CD14-positive monocyte (primary cell): ENCODE measurements at regions not wholly inside any gene's neighbourhood (a gene's known extent, or its start where the extent isn't known, plus 50 kb on each side); places are given as distances from the start of the nearest gene placed in this dataset.

Source experiments
- DNase-seq, 3 donors: peaks; one replicate each; pipeline ENCODE4 v3.0.0-alpha.2; 2011 to 2022
- H2AFZ ChIP-seq: 2 replicates; pipeline ENCODE4 v1.6.0; 2012; ENCODE audit warnings: mild to moderate bottlenecking, low read depth, low read length, inconsistent platforms; ENCODE audit not compliant: insufficient read depth, poor library complexity, severe bottlenecking
- H3K27ac ChIP-seq, 2 donors: 1 replicate in 1 of 2; 2 replicates in 1 of 2; pipeline ENCODE4 v1.5.1; 2012 to 2013; ENCODE audit warnings: low read length in 2 of 2, control low read depth in 1 of 2, inconsistent platforms in 1 of 2, low read depth in 1 of 2, mild to moderate bottlenecking in 1 of 2
- H3K27me3 ChIP-seq, 2 donors: one replicate each; pipeline versions ENCODE4 v1.6.0 to v1.6.1; 2011 to 2013; ENCODE audit warnings: low read length in 2 of 2; ENCODE audit not compliant: control insufficient read depth in 2 of 2, insufficient read depth in 2 of 2
- H3K36me3 ChIP-seq, 2 donors: replicated peaks in 1 of 2; 1 replicate in 1 of 2; 2 replicates in 1 of 2; pipeline versions ENCODE4 v1.5.1 to v1.6.1; 2012 to 2013; ENCODE audit warnings: low read length in 2 of 2, control low read depth in 1 of 2, inconsistent platforms in 1 of 2, mild to moderate bottlenecking in 1 of 2; ENCODE audit not compliant: insufficient read depth in 2 of 2, control insufficient read depth in 1 of 2
- H3K4me1 ChIP-seq, 2 donors: 1 replicate in 1 of 2; 2 replicates in 1 of 2; pipeline versions ENCODE4 v1.5.1 to v1.6.1; 2012 to 2013; ENCODE audit warnings: low read length in 2 of 2, control low read depth in 1 of 2, inconsistent platforms in 1 of 2, mild to moderate bottlenecking in 1 of 2, moderate library complexity in 1 of 2; ENCODE audit not compliant: insufficient read depth in 2 of 2, control insufficient read depth in 1 of 2
- H3K4me2 ChIP-seq: replicated peaks from 2 replicates; pipeline ENCODE3; 2012; ENCODE audit warnings: low read length, moderate library complexity, mild to moderate bottlenecking; ENCODE audit not compliant: poor library complexity, severe bottlenecking; ENCODE audit errors: extremely low read depth
- H3K4me3 ChIP-seq, 3 experiments: fragments of 200-600 bp in 1 of 3; sonication (generic) in 1 of 3; replicated peaks in 1 of 3; 1 replicate in 2 of 3; 2 replicates in 1 of 3; pipeline ENCODE4 v1.5.1; 2011 to 2013; ENCODE audit warnings: low read length in 3 of 3, mild to moderate bottlenecking in 3 of 3, control low read depth in 2 of 3, low read depth in 2 of 3, inconsistent platforms in 1 of 3, moderate library complexity in 1 of 3
- H3K79me2 ChIP-seq: 2 replicates; pipeline ENCODE4 v1.6.0; 2012; ENCODE audit warnings: mild to moderate bottlenecking, control low read depth, inconsistent platforms, low read length, moderate library complexity; ENCODE audit not compliant: insufficient read depth
- H3K9ac ChIP-seq: 2 replicates; pipeline ENCODE4 v1.6.0; 2017; ENCODE audit warnings: low read length, mild to moderate bottlenecking; ENCODE audit not compliant: insufficient read depth, poor library complexity, severe bottlenecking
- H3K9me3 ChIP-seq, 2 donors: replicated peaks in 1 of 2; 1 replicate in 1 of 2; 2 replicates in 1 of 2; pipeline versions ENCODE4 v1.5.1 to v1.6.1; 2012 to 2013; ENCODE audit warnings: low read length in 2 of 2, control low read depth in 1 of 2; ENCODE audit not compliant: control insufficient read depth in 1 of 2, insufficient read depth in 1 of 2
- H4K20me1 ChIP-seq: 2 replicates; pipeline ENCODE4 v1.6.0; 2012; ENCODE audit warnings: mild to moderate bottlenecking, low read length, control low read depth, moderate library complexity; ENCODE audit not compliant: insufficient read depth
- H3K27ac Mint-ChIP-seq, 7 donors: one replicate each; pipeline ENCODE4 v1.8.0; 2020; ENCODE audit warnings: mild to moderate bottlenecking in 7 of 7, mixed read lengths in 7 of 7, moderate library complexity in 6 of 7, inconsistent platforms in 2 of 7
- H3K27me3 Mint-ChIP-seq, 3 donors: one replicate each; pipeline ENCODE4 v1.8.0; 2021 to 2022; ENCODE audit warnings: low read depth in 3 of 3, mild to moderate bottlenecking in 3 of 3, mixed read lengths in 3 of 3, moderate library complexity in 3 of 3, inconsistent platforms in 1 of 3
- H3K36me3 Mint-ChIP-seq, 2 donors: one replicate each; pipeline ENCODE4 v1.8.0; 2020; ENCODE audit warnings: mixed read lengths in 2 of 2, inconsistent platforms in 1 of 2, mild to moderate bottlenecking in 1 of 2
- H3K4me1 Mint-ChIP-seq: one replicate; pipeline ENCODE4 v1.8.0; 2020; ENCODE audit warnings: mild to moderate bottlenecking, mixed read lengths
- H3K4me3 Mint-ChIP-seq, 2 donors: one replicate each; pipeline ENCODE4 v1.8.0; 2020; ENCODE audit warnings: mild to moderate bottlenecking in 2 of 2, mixed read lengths in 2 of 2, moderate library complexity in 1 of 2
- H3K9me3 Mint-ChIP-seq, 7 donors: one replicate each; pipeline ENCODE4 v1.8.0; 2020 to 2022; ENCODE audit warnings: mixed read lengths in 7 of 7, mild to moderate bottlenecking in 6 of 7, moderate library complexity in 6 of 7, inconsistent platforms in 2 of 7
- CTCF ChIP-seq: fragments of 200-600 bp; IDR thresholded peaks from one replicate; pipeline ENCODE4 v1.8.0; 2022; ENCODE audit warnings: antibody characterized with exemption, mild to moderate bottlenecking
- whole genome bisulfite sequencing: methylation state at CpG from one replicate; pipeline ENCODE4 v1.1.5; 2013; ENCODE audit warnings: missing lambda C conversion rate; ENCODE audit not compliant: insufficient coverage; 5-methylcytosine and 5-hydroxymethylcytosine counted together
- intact Hi-C, 2 donors: fragments of 100-400 bp; cut with micrococcal nuclease; formaldehyde crosslinking; loops; one replicate each; pipeline versions ENCODE4 v1.15.0 to v1.15.1; 2023

- no peak overlapping the region for H3K4me2 ChIP-seq
- H3K4me3 ChIP-seq: no peak overlapping the region
- no peaks in the 10 kb centered on the region for H3K4me1 ChIP-seq
- Mint-ChIP-seq H3K4me1 (no peaks in the 10 kb centered on the region), H3K36me3 (no peaks in the 10 kb centered on the region), H3K9me3 (peaks cover 2 to 14% (median 4%) of the 10 kb centered on the region in 7 donors), H3K4me3 (no peak overlapping the region), H3K27me3 (no peaks in the 10 kb centered on the region), H3K27ac (no peak overlapping the region)
- 100% methylated on average over 3 of the region's 7 CpGs for WGBS
- H4K20me1 ChIP-seq: no peaks in the 10 kb centered on the region
- peaks cover 0 to 7% of the 10 kb centered on the region in 2 donors for H3K9me3 ChIP-seq
- H2AFZ ChIP-seq: no peak overlapping the region
- DNase-seq: no peak
- intact Hi-C loops: no loop called here
- no peaks in the 10 kb centered on the region for H3K27me3 ChIP-seq
- no peak overlapping the region for H3K9ac ChIP-seq
- no peak for TF ChIP-seq CTCF
- H3K36me3 ChIP-seq: no peaks in the 10 kb centered on the region
- no peak overlapping the region for H3K27ac ChIP-seq
- H3K79me2 ChIP-seq: no peaks in the 10 kb centered on the region
These were observed 248.1 kb upstream of the CBLB start for GRCh38 chr3:106116733-106117489.

- H3K36me3 ChIP-seq: no peaks in the 10 kb centered on the region
- Mint-ChIP-seq H3K36me3 (no peaks in the 10 kb centered on the region), H3K27me3 (no peaks in the 10 kb centered on the region), H3K4me1 (no peaks in the 10 kb centered on the region), H3K4me3 (no peak overlapping the region), H3K27ac (no peak overlapping the region), H3K9me3 (peaks cover 0 to 12% (median 3%) of the 10 kb centered on the region in 7 donors)
- no peak for TF ChIP-seq CTCF
- WGBS: 100% methylated on average over 1 of the region's 3 CpGs
- H3K79me2 ChIP-seq: no peaks in the 10 kb centered on the region
- no peak overlapping the region for H2AFZ ChIP-seq
- no peaks in the 10 kb centered on the region for H4K20me1 ChIP-seq
- H3K9me3 ChIP-seq: peaks cover 0 to 7% of the 10 kb centered on the region in 2 donors
- H3K9ac ChIP-seq: no peak overlapping the region
- H3K27me3 ChIP-seq: no peaks in the 10 kb centered on the region
- no peak overlapping the region for H3K27ac ChIP-seq
- H3K4me3 ChIP-seq: no peak overlapping the region
- no peak for DNase-seq
- no peak overlapping the region for H3K4me2 ChIP-seq
- no peaks in the 10 kb centered on the region for H3K4me1 ChIP-seq
- intact Hi-C loops: no loop called here
These were observed 248.7 kb upstream of the CBLB start for GRCh38 chr3:106117490-106117858.
